ENCODE measurements at regions not wholly inside any gene's neighbourhood (a gene's known extent, or its start where the extent isn't known, plus 50 kb on each side); places are given as distances from the start of the nearest gene placed in this dataset.
"Not testable (repeated sequence)": the region's sequence is repeated elsewhere in the genome, so short reads cannot be mapped to it uniquely, and the experiment has no call there.

DNA sequence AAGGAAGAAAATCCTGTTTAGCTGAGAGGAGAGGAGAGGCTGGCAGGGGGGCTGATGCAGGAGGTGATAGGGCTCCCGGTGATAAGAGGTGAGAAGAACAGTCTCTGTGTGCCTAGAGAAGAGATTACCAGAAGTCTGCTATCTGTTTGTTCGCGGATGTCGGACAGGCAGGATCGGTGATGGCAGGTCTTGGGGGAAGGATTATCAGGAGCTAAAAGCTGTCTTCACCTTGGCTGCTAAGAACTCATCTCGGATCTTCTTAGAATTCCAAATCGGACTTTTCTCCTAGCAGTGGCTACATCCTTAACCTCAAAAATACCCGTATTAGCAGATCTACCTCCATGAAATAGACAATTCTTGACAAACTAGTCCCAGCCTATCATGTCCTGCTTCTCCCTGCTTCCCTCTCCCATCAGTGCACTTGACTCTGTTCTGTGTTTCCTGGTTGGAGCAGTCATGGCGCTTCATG, 282.1 kb upstream of the TRIB2 start:
- no peak for FAIRE-seq

- no peak for FAIRE-seq
These were observed 281.1 kb upstream of the TRIB2 start for GRCh38 chr2:12435430-12436222.

GRCh38 chr2:12436483-12436882, 280.3 kb upstream of the TRIB2 start:
- no peak for FAIRE-seq

- no peak for FAIRE-seq
These were observed 279.7 kb upstream of the TRIB2 start for GRCh38 chr2:12436935-12437561.

GRCh38 chr2:12440731-12441130, 276.0 kb upstream of the TRIB2 start:
- FAIRE-seq: no peak

GRCh38 chr2:12441750-12442475, 274.8 kb upstream of the TRIB2 start:
- no peak for FAIRE-seq

DNA sequence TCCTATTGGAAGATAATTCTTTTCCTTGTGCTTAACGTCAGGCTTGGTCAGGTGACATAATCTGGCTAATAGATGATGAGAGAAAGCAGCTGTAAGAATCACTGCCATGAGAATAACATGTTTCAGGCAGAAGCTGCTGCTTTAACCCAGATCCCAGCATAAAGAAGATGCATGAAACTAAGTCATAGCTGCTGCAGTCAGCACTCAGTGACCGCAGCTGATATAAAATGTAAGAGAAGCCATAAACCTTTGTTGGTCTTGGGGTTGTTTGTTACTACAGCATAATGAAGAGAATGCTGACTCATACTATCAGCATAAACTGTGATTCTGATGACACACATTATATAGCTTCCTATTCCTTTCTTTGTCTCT, 274.3 kb upstream of the TRIB2 start:
- FAIRE-seq: no peak

DNA sequence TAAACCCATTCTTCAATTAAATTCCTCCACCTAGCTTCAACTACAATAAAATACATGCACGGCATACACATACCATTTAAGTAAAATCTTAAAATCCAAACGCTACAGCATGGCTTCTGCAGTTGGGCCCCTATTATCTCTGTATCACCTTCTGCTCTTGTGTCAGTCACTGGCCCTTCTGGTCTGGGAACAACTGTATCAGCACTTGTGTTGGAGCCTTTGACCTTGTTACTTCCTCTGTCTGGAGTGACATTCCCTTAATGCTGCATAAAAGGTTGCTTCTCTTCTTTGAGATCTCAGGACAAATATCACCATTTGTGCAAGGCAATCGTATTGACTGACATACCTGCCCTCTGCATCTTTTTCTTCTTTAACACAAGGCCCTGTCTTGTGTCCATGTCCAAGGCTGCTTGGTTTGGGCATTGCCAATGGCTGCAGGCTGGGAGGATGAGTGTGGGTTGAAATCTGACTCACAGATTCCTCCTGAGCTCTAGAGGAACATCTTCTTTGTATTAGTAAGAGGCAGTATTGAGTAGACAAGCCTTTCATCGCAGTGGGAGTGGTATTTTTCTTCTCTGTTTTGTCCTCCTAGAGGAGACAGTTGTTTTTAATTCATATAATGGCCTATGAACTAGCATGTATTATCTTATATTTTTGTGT, 267.8 kb upstream of the TRIB2 start:
- FAIRE-seq: no peak

DNA sequence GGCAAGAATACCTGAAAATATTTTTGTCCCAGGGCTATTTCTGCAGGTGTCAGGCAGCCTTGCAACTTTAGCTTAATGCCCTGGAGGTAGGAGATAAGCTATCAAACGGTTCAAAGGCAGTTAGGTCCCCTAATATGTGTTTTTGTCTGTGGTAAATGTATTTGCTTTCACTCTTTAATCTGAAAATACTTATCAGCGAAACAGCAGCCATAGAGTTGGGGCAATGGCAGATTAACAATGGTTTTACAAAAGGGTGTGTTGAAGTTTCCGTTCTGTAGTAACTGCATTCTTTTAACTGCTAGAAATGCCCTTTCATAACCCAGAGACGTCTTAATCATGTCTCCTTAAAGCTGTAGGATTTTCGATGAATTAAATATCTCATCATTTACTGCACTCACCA, 265.0 kb upstream of the TRIB2 start:
- no peak for FAIRE-seq

DNA sequence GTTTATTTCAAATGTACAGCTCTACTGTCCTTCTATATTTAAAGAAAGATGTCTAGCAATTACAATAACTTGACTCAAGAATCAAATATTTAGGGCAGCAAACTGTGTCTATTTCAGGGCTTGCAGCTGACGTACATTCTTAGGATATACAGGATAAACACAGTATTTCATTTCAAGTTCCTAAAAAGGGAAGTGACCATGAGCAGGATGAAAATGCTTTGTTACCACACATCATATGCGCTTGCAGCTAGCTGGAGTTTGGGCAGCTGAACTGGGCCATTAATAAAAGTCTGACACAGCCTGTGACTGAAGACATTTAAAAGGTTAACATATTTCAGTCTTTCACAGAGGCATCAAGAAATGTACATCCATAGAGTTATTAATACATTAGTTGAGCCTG, 264.6 kb upstream of the TRIB2 start:
- no peak for FAIRE-seq

GRCh38 chr2:12453731-12454130, 263.0 kb upstream of the TRIB2 start:
- no peak for FAIRE-seq

DNA sequence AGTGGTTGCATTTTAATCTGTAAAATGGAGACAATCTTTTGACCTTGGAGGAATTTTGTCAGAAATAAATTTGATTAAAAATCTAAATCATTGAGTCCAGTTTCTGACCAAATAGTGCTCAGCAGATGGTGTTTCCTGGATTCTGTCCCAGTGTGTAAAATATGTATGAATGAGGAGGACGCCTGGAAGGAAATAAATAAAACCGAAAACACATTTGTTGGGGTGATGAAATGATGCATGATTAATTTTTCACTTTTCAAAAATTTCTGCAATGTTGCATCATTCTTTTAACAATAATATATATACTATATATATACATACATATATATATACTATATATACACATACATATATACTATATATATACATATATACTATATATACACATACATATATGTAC, 261.1 kb upstream of the TRIB2 start:
- no peak for FAIRE-seq

- no peak for FAIRE-seq
These were observed 260.2 kb upstream of the TRIB2 start for GRCh38 chr2:12456293-12457106.

DNA sequence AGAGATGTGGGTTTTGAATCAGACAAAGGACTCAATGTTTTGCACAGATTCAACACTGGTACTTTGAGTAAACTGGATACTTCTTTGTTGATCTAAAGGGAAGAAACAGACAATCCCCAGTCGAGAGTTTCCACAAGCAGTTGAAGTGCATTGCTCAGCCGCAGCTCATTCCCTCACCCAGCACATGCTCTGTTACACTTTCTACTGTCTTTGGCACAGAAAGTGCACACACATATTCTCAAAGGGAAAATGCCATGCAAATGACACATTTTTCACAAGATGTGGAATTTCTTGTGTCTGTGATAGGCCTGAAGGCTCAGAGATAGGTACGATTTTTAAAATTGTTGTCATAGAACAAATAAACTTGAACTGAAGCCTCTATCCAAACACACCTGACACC, 258.9 kb upstream of the TRIB2 start:
- FAIRE-seq: no peak

DNA sequence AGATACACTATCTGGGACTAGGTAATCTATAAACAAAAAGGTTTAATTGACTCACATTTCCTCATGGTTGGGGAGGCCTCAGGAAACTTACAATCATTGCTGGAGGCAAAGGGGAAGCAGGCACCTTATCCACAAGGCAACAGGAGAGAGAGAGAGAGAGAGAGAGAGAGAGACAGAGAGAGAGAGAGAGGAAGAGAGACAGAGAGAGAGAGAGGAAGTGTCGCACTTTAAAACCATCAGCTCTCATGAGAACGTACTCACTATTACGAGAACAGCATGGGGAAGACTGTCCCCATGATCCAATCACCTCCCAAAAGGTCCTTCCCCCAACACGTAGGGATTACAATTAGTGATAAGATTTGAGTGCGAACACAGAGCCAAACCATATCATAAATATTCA, 253.5 kb upstream of the TRIB2 start:
- FAIRE-seq: no peak

GRCh38 chr2:12465631-12466135, 251.1 kb upstream of the TRIB2 start:
- FAIRE-seq: no peak

- no peak for FAIRE-seq
These were observed 249.4 kb upstream of the TRIB2 start for GRCh38 chr2:12467303-12467702.

- no peak for FAIRE-seq
These were observed 247.6 kb upstream of the TRIB2 start for GRCh38 chr2:12469141-12469561.

DNA sequence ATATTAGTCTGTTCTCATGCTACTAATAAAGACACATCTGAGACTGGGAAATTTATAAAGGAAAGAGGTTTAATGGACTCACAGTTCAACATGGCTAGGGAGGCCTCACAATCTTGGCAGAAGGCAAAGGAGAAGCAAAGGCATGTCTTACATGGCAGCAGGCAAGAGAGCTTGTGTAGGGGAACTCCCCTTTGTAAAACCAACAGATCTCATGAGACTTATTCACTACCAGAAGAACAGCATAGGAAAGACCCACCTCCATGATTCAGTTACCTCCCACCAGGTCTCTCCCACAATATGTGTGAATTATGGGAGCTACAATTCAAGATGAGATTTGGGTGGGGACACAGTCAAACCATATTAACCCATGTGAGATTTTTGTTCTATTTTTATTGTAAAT, 244.5 kb upstream of the TRIB2 start:
- FAIRE-seq: not testable (repeated sequence)

- FAIRE-seq: no peak
These were observed 238.3 kb upstream of the TRIB2 start for GRCh38 chr2:12478151-12479064.

- FAIRE-seq: no peak
These were observed 237.6 kb upstream of the TRIB2 start for GRCh38 chr2:12479065-12479601.
